GM18951 (cell line): ENCODE measurements at regions not wholly inside any gene's neighbourhood (a gene's known extent, or its start where the extent isn't known, plus 50 kb on each side); places are given as distances from the start of the nearest gene placed in this dataset.

Experiments
- POLR2A ChIP-seq: IDR thresholded peaks from 4 replicates; pipeline ENCODE4 v1.6.1; 2011; ENCODE audit warnings: mild to moderate bottlenecking; ENCODE audit not compliant: insufficient read length, insufficient read depth; ENCODE audit errors: extremely low read depth
- in situ Hi-C: fragments of 300-500 bp; cut with MboI; formaldehyde crosslinking; loops from one replicate; pipeline ENCODE4 v1.12.0; 2022; ENCODE audit warnings: low sequenced_read_pairs, mixed read lengths, inconsistent platforms; ENCODE audit not compliant: unreplicated experiment

- no peak for TF ChIP-seq POLR2A
- in situ Hi-C loops = no loop called here
Observed at GRCh38 chr4:120348521-120348920, 281.9 kb upstream of the MAD2L1 start.

GRCh38 chr4:120331486-120332370, 265.1 kb upstream of the MAD2L1 start:
- in situ Hi-C loops = no loop called here
- no peak for TF ChIP-seq POLR2A

DNA sequence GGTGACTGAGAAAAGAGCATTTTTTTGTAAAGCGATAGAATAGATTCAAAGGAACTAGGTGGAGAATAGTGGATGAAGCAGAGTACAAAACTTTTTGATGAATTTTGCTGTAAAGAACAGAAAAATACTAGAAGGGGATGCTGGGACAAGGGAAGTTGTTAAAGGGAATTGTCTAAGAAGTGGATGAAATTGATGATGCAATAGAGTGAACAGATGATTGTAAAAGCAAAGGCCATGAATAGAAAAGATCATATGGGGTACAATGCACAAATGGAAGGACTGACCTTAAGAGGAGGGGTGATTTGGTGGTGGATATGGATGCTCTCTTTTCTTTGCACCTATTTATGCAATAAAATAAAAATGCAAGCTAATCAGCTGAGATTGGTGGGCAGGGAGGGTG, 262.7 kb upstream of the MAD2L1 start:
- in situ Hi-C loops = no loop called here
- TF ChIP-seq POLR2A = no peak

DNA sequence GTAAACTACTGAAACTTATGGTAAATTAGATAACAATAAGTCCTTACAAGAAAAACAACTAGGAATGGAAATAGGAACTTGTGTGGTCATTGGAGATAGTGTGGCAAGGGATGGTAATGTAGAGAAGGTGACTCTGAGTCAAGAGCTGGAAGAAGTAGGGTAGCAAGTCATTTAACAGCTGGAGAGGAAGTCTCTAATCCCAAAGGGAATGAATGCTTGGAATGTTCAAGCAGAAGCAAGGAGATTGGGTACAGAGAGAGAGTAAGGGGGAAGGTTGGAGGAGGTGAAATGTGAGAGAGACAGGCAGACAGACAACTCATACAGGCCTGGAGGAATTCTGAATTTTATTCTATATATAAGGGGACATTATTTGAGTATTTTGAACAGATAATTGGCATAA, 260.6 kb upstream of the MAD2L1 start:
- TF ChIP-seq POLR2A = no peak
- in situ Hi-C loops = no loop called here

DNA sequence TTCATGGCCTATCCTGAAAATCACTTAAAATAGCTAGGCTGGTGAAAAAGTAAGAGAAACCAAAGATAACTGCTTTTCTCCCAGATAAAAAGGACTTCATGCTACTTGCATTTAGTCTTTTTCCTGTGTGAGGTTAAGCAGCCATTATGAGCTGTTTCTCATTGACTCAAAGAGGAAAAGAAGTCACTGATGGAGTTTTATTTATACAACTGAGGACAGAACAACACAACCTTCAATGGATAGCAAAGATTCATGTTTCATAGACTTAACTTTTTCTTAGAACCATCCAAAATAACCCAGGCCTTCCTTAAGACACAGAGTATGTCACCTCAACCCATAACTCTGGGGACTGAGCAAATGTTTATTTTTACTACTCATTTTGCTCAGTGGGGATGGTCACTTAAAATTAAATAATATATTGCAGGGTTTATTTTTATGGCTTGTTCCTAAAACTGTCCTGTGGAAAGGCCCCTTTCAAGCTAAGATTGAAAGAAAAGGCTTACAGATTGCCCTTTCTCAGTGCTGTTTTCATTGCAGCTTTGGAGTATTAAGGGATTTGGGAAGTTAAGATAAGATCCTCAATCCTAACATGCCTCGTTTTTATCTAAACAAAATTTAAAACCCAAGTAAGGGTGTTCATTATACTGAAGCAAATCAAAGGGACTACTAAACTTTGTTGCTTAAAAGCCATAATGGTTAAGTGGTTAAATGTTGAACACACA, 252.6 kb upstream of the MAD2L1 start:
- in situ Hi-C loops = no loop called here
- no peak for TF ChIP-seq POLR2A

DNA sequence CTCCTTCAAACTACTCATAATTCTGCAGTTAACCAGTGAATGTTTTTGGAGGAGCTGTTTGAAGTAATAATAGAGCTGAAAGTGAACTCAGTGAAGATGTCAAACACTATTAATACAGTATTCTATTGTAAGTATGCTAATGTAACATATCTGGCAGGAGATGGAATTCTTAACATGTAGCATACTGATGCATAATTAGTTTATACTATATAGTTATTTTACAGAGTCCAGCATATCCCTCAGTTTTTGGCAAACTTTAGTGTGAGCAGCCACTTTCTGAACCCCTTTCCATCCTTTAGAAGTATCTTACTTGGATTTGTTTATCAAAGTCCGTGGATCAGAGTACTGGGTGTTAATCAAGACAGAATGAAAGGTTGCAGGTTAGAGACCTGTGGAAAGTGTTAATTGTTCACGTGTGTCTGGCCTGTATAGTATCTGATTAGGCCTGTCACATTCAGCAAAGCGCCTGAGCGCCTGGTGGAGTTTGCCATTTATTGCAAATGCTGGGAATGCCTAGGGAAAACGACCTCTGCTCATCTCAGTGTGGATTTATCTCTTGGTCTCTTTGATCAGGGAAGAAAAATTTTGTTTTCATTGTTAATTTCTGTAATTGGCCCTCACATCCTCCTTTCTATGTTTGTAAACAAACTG, 251.7 kb upstream of the MAD2L1 start:
- in situ Hi-C loops = no loop called here
- no peak for TF ChIP-seq POLR2A

DNA sequence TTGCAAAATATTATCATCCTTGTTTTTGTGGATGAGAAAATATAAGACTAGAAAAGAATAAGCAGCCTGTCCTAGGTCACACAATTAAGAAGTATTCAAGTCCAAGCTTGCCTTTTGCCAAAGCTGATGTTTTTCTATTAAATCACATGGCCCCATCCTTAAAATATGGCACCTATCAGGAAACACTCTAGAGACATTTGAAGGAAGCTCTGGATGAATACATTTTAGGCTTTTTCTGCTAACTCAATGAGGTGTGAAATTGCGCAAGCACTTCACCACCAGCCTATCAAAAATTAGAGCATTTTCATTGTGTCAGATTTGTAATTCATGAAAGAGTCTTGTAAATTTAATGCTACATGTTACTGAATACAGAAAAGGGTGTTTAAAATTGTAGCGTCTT, 251.1 kb upstream of the MAD2L1 start:
- in situ Hi-C loops = no loop called here
- TF ChIP-seq POLR2A = no peak

- in situ Hi-C loops = no loop called here
- TF ChIP-seq POLR2A = no peak
Observed at GRCh38 chr4:120316416-120316815, 249.8 kb upstream of the MAD2L1 start.

DNA sequence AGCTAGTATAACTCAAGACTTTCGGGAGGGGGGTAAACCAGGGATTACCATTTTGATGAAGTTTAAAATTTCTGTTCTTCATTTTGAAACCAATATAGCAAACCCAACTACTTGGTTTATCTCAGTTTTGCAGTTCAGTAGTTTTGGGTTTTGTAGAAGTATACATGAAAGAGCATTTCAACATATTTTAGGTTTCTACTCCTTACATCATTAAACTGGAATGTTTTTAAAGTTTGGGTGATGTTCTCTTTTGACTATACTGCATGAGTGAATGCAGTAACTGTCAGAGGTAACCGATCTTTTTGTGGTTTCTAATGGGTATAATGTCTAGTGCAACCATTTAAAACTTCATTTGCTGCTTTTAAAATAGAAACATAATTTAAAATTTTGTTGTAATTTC, 248.3 kb upstream of the MAD2L1 start:
- no peak for TF ChIP-seq POLR2A

DNA sequence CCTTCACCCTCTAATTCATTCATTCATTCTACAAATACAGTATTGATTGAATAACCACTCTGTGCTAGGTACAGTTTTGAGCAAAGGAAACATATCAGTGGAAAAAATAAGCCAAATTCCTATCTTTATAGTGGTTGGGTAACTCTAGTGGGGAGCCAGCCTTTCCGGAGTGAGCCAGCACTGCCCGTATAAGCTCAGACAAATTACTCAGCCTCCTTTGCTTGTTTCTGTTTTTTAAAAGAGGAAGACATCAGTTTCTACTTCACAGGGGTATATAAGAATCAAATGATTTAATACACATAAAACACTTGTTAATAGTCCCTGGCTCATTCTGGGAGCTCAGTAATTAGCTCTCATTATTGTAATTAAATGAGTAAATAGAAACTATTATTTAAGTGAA, 238.2 kb upstream of the MAD2L1 start:
- in situ Hi-C loops = no loop called here
- TF ChIP-seq POLR2A = no peak

More for the DNA sequence above, 248.3 kb upstream of the MAD2L1 start:
- in situ Hi-C loops = no loop called here

GRCh38 chr4:120299631-120300030, 233.0 kb upstream of the MAD2L1 start:
- in situ Hi-C loops = no loop called here
- no peak for TF ChIP-seq POLR2A

GRCh38 chr4:120293341-120293740, 226.7 kb upstream of the MAD2L1 start:
- no peak for TF ChIP-seq POLR2A
- in situ Hi-C loops = no loop called here

GRCh38 chr4:120291541-120291940, 224.9 kb upstream of the MAD2L1 start:
- no peak for TF ChIP-seq POLR2A
- in situ Hi-C loops = no loop called here

DNA sequence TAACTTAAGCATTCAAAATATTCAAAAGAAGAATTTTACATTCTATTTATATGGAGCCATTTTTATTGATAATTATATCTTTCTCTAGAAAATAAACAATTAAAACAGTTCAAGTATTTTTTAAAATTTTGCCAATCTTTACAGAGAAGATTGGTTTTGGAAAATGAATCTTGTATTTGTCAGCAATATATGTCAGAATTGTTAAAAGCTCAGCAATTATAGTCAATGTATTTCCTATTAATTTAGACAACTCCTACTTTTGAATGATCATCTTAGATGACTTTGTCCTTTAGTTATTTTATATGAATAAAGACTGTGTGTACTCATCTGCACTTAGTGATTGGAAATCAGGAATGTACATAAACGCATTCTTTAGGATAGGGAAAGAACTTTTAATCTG, 223.9 kb upstream of the MAD2L1 start:
- in situ Hi-C loops = no loop called here
- no peak for TF ChIP-seq POLR2A

- TF ChIP-seq POLR2A = no peak
- in situ Hi-C loops = no loop called here
Observed at GRCh38 chr4:120286813-120287212, 220.2 kb upstream of the MAD2L1 start.
